ENCODE measurements at regions not wholly inside any gene's neighbourhood (a gene's known extent, or its start where the extent isn't known, plus 50 kb on each side); places are given as distances from the start of the nearest gene placed in this dataset.

DNA sequence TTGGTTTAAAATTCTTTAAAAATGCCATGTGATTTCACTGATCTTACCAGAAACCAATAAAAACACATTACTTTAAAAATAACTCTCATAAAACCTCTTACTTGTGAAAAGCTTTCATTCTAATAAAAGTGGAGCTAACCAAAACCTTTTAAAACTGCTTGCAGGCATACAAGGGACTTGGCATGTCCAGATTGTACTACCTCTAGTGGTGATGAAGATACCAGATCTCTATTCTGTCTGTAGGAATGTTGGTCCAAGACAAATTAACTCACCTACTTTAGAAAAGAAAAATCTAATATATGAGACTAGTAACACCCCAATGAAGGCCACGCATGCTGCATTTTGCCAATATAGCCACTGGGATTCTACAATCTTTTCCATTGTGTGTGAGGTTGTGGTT is 151.0 kb upstream of the SALL1 start:
- Histone ChIP-seq H3K18ac (ENCODE audit: low read depth, low read length) (no peak overlapping the region), H2AK9ac (replicated peaks; ENCODE audit: low read depth, low read length, poor library complexity) (no peak overlapping the region), H4K8ac (ENCODE audit: low read depth in 2 of 2, low read length in 2 of 2) (no peak overlapping the region), H2AFZ (replicated peaks; ENCODE audit: low read length, poor library complexity) (no peak overlapping the region), H3K23ac (ENCODE audit: low read depth, low read length) (no peak overlapping the region), H3K56ac (ENCODE audit: extremely low read depth, insufficient read depth, low read length) (no peak overlapping the region), H3K36me3 (ENCODE audit: control insufficient read depth, insufficient read depth, low read length) (no peaks in the 10 kb centered on the region), H3K9me3 (ENCODE audit: control insufficient read depth, insufficient read depth, low read length) (no peaks in the 10 kb centered on the region), H3K79me1 (ENCODE audit: low read depth in 1 of 2, low read length in 2 of 2) (no peaks in the 10 kb centered on the region), H3K4me3 (ENCODE audit: insufficient read depth, low read depth, low read length) (no peak overlapping the region), H4K20me1 (ENCODE audit: insufficient read depth, low read length) (no peaks in the 10 kb centered on the region), H2BK15ac (ENCODE audit: low read depth, low read length) (no peak overlapping the region), H4K91ac (ENCODE audit: insufficient read depth, low read depth, low read length) (no peak overlapping the region), H2BK120ac (ENCODE audit: low read depth, low read length) (no peak overlapping the region), H3K9ac (ENCODE audit: low read depth, low read length) (no peak overlapping the region), H3K4me1 (ENCODE audit: control insufficient read depth, insufficient read depth, low read length) (no peaks in the 10 kb centered on the region), H4K5ac (ENCODE audit: low read depth, low read length) (no peak overlapping the region), H2BK20ac (ENCODE audit: low read depth, low read length) (no peak overlapping the region), H3K27me3 (ENCODE audit: control insufficient read depth, insufficient read depth, low read length) (peaks cover 2% of the 10 kb centered on the region; the same call in 1 of the 2 replicates), H3K9me1 (ENCODE audit: insufficient read depth, low read length) (no peaks in the 10 kb centered on the region), H3K4me2 (ENCODE audit: low read depth, low read length) (no peak overlapping the region), H2BK5ac (ENCODE audit: low read depth, low read length, poor library complexity, severe bottlenecking) (no peak overlapping the region), H3K14ac (replicated peaks; ENCODE audit: low read depth, low read length) (no peak overlapping the region), H2AK5ac (ENCODE audit: low read depth, low read length) (no peak overlapping the region), H3K4ac (ENCODE audit: low read depth, low read length) (no peak overlapping the region), H3K27ac (ENCODE audit: insufficient read depth, low read length) (no peak overlapping the region)
- WGBS, 2 experiments (ENCODE audit: extremely low coverage in 2 of 2, insufficient read length in 1 of 2) = no CpG with 5 or more reads among the region's 1 CpG
- TF ChIP-seq MXI1 (IDR thresholded peaks at IDR 0.05; ENCODE audit: borderline replicate concordance, low read depth, low read length) (no peak), BHLHE40 (IDR thresholded peaks at IDR 0.05; ENCODE audit: low read depth, low read length) (no peak), CHD1 (IDR thresholded peaks at IDR 0.05; ENCODE audit: low read depth, low read length) (no peak), RAD21 (IDR thresholded peaks at IDR 0.05; ENCODE audit: low read length) (no peak), NFE2L2 (IDR thresholded peaks at IDR 0.05; ENCODE audit: low read depth, low read length) (no peak), FOS (IDR thresholded peaks at IDR 0.05; ENCODE audit: low read depth, low read length) (no peak), POLR2A (IDR thresholded peaks at IDR 0.05; ENCODE audit: low read depth, low read length) (no peak), MAFK (IDR thresholded peaks at IDR 0.05; ENCODE audit: low read depth, low read length) (no peak), RFX5 (IDR thresholded peaks at IDR 0.05; ENCODE audit: low read depth, low read length) (no peak), SMC3 (IDR thresholded peaks at IDR 0.05; ENCODE audit: low read depth, low read length) (no peak), RCOR1 (IDR thresholded peaks at IDR 0.05; ENCODE audit: insufficient replicate concordance, low read length) (no peak), ELK1 (IDR thresholded peaks at IDR 0.05; ENCODE audit: borderline replicate concordance, low read depth, low read length) (no peak), MAZ (IDR thresholded peaks at IDR 0.05; ENCODE audit: borderline replicate concordance, low read depth, low read length) (no peak), CEBPB (IDR thresholded peaks at IDR 0.05; ENCODE audit: low read depth, low read length) (no peak)
- TF ChIP-seq, protein P1, sequence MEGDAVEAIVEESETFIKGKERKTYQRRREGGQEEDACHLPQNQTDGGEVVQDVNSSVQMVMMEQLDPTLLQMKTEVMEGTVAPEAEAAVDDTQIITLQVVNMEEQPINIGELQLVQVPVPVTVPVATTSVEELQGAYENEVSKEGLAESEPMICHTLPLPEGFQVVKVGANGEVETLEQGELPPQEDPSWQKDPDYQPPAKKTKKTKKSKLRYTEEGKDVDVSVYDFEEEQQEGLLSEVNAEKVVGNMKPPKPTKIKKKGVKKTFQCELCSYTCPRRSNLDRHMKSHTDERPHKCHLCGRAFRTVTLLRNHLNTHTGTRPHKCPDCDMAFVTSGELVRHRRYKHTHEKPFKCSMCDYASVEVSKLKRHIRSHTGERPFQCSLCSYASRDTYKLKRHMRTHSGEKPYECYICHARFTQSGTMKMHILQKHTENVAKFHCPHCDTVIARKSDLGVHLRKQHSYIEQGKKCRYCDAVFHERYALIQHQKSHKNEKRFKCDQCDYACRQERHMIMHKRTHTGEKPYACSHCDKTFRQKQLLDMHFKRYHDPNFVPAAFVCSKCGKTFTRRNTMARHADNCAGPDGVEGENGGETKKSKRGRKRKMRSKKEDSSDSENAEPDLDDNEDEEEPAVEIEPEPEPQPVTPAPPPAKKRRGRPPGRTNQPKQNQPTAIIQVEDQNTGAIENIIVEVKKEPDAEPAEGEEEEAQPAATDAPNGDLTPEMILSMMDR (conservative IDR thresholded peaks at IDR 0.05; ENCODE audit: low read depth, low read length) = no peak
- TF ChIP-seq, protein P2, sequence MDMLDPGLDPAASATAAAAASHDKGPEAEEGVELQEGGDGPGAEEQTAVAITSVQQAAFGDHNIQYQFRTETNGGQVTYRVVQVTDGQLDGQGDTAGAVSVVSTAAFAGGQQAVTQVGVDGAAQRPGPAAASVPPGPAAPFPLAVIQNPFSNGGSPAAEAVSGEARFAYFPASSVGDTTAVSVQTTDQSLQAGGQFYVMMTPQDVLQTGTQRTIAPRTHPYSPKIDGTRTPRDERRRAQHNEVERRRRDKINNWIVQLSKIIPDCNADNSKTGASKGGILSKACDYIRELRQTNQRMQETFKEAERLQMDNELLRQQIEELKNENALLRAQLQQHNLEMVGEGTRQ (IDR thresholded peaks at IDR 0.05; ENCODE audit: low read depth, low read length) = no peak
- ATAC-seq (ENCODE audit: low read depth) = no peak
- dilution Hi-C loops (cut with HindIII; ENCODE audit: low sequenced_read_pairs, unreplicated experiment) = no loop called here
- no peak for DNase-seq
- in situ Hi-C loops (cut with MboI; ENCODE audit: low sequenced_read_pairs) = no loop called here
- POLR2A ChIA-PET (ENCODE audit: unreplicated experiment) = no interaction called here
- CTCF ChIA-PET = no interaction called here
- BruUV-seq (replicated peaks) = no TSS peak
- intact Hi-C loops (cut with micrococcal nuclease) = no loop called here

Data from IMR-90 (cell line).